ENCODE measurements at regions not wholly inside any gene's neighbourhood (a gene's known extent, or its start where the extent isn't known, plus 50 kb on each side); places are given as distances from the start of the nearest gene placed in this dataset.

GRCh38 chr16:76639685-76640289, 362.6 kb downstream of the CNTNAP4 start:
- TF ChIP-seq POLR2A (IDR thresholded peaks at IDR 0.05): no peak
- TF ChIP-seq CTCF (IDR thresholded peaks at IDR 0.05): no peak
- no peak for TF ChIP-seq EP300 (IDR thresholded peaks at IDR 0.05)
- no peak for TF ChIP-seq POLR2AphosphoS5 (IDR thresholded peaks at IDR 0.05)

All from stomach (tissue), 4 donors.